ENCODE measurements at regions not wholly inside any gene's neighbourhood (a gene's known extent, or its start where the extent isn't known, plus 50 kb on each side); places are given as distances from the start of the nearest gene placed in this dataset.

GRCh38 chr17:6314311-6314710, 120.6 kb downstream of the AIPL1 start:
- WGBS, 2 donors, result 53 to 54% methylated on average over 3 of the region's 3 CpGs
- no peak overlapping the region for H3K27ac ChIP-seq
- ATAC-seq (no peak), DNase-seq (no peak)
- no peaks in the 10 kb centered on the region for H3K36me3 ChIP-seq (replicated peaks in 1 of 2; ENCODE audit: insufficient read depth in 1 of 2, low read depth in 2 of 2)
- H3K4me3 ChIP-seq, result no peak overlapping the region
- TF ChIP-seq CTCF (IDR thresholded peaks at IDR 0.05), result no peak
- TF ChIP-seq POLR2A (IDR thresholded peaks at IDR 0.05), result no peak
- intact Hi-C loops (cut with DNase I), result no loop called here
- H3K9me3 ChIP-seq, result no peaks in the 10 kb centered on the region
- no peaks in the 10 kb centered on the region for H3K27me3 ChIP-seq
- H3K4me1 ChIP-seq, result no peaks in the 10 kb centered on the region

- WGBS, 2 donors, result 49 to 55% methylated on average over 12 of the region's 12 CpGs
- Histone ChIP-seq H3K4me3 (no peak overlapping the region), H3K4me1 (no peaks in the 10 kb centered on the region), H3K36me3 (replicated peaks in 1 of 2; ENCODE audit: insufficient read depth in 1 of 2, low read depth in 2 of 2) (no peaks in the 10 kb centered on the region), H3K27ac (no peak overlapping the region), H3K27me3 (no peaks in the 10 kb centered on the region), H3K9me3 (no peaks in the 10 kb centered on the region)
- no peak for DNase-seq
- intact Hi-C loops (cut with DNase I), result no loop called here
- ATAC-seq, result no peak
- TF ChIP-seq POLR2A (IDR thresholded peaks at IDR 0.05) (no peak), CTCF (IDR thresholded peaks at IDR 0.05) (no peak)
Observed at GRCh38 chr17:6313835-6314234, 121.1 kb downstream of the AIPL1 start.

GRCh38 chr17:6306820-6307219, 128.1 kb downstream of the AIPL1 start:
- DNase-seq, result no peak
- Histone ChIP-seq H3K27me3 (no peaks in the 10 kb centered on the region), H3K36me3 (replicated peaks in 1 of 2; ENCODE audit: insufficient read depth in 1 of 2, low read depth in 2 of 2) (no peaks in the 10 kb centered on the region), H3K4me1 (no peaks in the 10 kb centered on the region), H3K9me3 (no peaks in the 10 kb centered on the region), H3K4me3 (no peak overlapping the region), H3K27ac (no peak overlapping the region)
- 11 to 13% methylated on average over 4 of the region's 4 CpGs for WGBS, 2 donors
- intact Hi-C loops (cut with DNase I), result no loop called here
- no peak for ATAC-seq
- TF ChIP-seq CTCF (IDR thresholded peaks at IDR 0.05), result no peak
- TF ChIP-seq POLR2A (IDR thresholded peaks at IDR 0.05), result no peak

GRCh38 chr17:6305613-6306360, 129.1 kb downstream of the AIPL1 start:
- H3K4me1 ChIP-seq, result no peaks in the 10 kb centered on the region
- no peak overlapping the region for H3K27ac ChIP-seq
- no peaks in the 10 kb centered on the region for H3K9me3 ChIP-seq
- TF ChIP-seq POLR2A (IDR thresholded peaks at IDR 0.05), result no peak
- TF ChIP-seq CTCF (IDR thresholded peaks at IDR 0.05), result no peak
- ATAC-seq (no peak), DNase-seq (peak in 2 of 4 donors; percentile 17 to 30)
- H3K36me3 ChIP-seq (replicated peaks in 1 of 2; ENCODE audit: insufficient read depth in 1 of 2, low read depth in 2 of 2), result no peaks in the 10 kb centered on the region
- 36 to 39% methylated on average over 11 of the region's 11 CpGs for WGBS, 2 donors
- intact Hi-C loops (cut with DNase I), result no loop called here
- no peaks in the 10 kb centered on the region for H3K27me3 ChIP-seq
- H3K4me3 ChIP-seq, result no peak overlapping the region

Data from body of pancreas (tissue), 4 donors.